Breast epithelium (tissue), 3 donors: ENCODE measurements at regions not wholly inside any gene's neighbourhood (a gene's known extent, or its start where the extent isn't known, plus 50 kb on each side); places are given as distances from the start of the nearest gene placed in this dataset.

Source experiments
- POLR2A ChIP-seq: fragments of 450-650 bp; IDR thresholded peaks from one replicate; pipeline ENCODE4 v1.6.1; 2016; ENCODE audit warnings: antibody characterized with exemption, mild to moderate bottlenecking, moderate library complexity
- TF ChIP-seq, protein P1 (sequence below), 3 donors: fragments of 450-650 bp; IDR thresholded peaks; one replicate each; pipeline ENCODE4 v1.5.1; 2016 to 2017; ENCODE audit warnings: antibody characterized with exemption in 3 of 3, mild to moderate bottlenecking in 3 of 3, moderate library complexity in 3 of 3

DNA sequence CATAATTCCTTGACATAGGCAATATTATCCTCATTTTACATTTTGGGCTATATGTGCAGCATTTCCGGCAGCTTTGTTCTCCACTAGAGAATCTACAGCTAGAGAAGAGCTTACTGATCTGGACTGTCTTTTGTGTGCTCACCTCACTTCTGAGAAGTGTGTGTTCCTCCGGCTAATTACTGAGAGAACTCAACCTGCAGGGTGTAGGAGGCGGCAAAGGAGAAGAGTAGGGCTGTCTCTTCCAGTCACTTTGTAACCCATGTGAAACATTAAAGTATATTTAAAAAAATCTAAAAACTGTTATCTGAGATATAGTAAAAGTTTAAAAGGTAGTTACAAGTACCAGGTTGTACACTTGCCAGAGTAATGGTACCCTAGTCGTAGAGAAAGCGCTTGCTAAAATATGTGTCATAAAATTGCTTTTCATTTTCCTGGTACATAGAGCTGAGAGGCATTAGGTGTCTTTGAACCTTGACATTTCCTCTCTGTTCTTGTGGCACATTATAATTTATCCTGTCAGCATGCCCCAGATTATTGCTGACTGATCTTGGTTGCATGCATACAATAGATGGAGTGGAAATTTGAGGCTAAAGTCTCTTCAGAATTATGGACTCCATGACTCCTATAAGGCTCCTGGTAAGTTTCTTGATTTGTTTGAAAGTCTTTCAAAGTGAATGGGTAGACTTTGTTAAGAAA lies 381.9 kb downstream of the LMO7 start:
- TF ChIP-seq, protein P1, sequence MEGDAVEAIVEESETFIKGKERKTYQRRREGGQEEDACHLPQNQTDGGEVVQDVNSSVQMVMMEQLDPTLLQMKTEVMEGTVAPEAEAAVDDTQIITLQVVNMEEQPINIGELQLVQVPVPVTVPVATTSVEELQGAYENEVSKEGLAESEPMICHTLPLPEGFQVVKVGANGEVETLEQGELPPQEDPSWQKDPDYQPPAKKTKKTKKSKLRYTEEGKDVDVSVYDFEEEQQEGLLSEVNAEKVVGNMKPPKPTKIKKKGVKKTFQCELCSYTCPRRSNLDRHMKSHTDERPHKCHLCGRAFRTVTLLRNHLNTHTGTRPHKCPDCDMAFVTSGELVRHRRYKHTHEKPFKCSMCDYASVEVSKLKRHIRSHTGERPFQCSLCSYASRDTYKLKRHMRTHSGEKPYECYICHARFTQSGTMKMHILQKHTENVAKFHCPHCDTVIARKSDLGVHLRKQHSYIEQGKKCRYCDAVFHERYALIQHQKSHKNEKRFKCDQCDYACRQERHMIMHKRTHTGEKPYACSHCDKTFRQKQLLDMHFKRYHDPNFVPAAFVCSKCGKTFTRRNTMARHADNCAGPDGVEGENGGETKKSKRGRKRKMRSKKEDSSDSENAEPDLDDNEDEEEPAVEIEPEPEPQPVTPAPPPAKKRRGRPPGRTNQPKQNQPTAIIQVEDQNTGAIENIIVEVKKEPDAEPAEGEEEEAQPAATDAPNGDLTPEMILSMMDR (IDR thresholded peaks at IDR 0.05): no peak
- no peak for TF ChIP-seq POLR2A
